ENCODE measurements at regions not wholly inside any gene's neighbourhood (a gene's known extent, or its start where the extent isn't known, plus 50 kb on each side); places are given as distances from the start of the nearest gene placed in this dataset.

DNA sequence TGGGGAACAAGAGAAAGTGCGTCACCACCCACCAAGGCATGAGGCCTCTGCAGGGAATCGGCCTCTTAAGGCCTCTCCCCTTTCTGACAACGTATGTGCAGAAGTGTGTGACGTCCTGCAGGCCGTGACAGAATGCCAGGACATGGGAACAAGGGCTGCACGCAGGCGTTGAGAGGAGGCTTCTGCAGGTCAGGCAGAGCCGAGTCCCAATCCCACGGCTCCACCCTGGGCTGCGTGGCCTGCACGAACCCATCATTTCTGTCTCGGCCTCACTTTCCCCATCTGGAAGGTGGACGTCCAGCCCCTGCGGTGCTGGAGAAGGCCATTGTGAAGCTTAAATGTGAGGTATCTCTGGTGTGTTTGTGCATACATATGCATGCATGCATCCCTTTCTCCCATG, 61.8 kb downstream of the SHANK2 start:
- H2AFZ ChIP-seq (ENCODE audit: low read depth, low read length) = no peak overlapping the region
- no peaks in the 10 kb centered on the region for H3K9me1 ChIP-seq (replicated peaks; ENCODE audit: control insufficient read depth, extremely low read depth, insufficient read depth, low read length)
- H3K36me3 ChIP-seq (ENCODE audit: control insufficient read depth in 2 of 2, extremely low read depth in 1 of 2, insufficient read depth in 2 of 2, low read length in 2 of 2) = no peaks in the 10 kb centered on the region
- H4K20me1 ChIP-seq (replicated peaks; ENCODE audit: control insufficient read depth, extremely low read depth, insufficient read depth, low read length) = no peaks in the 10 kb centered on the region
- H3K79me2 ChIP-seq (ENCODE audit: control insufficient read depth, insufficient read depth, low read length) = no peaks in the 10 kb centered on the region
- FAIRE-seq (no peak), DNase-seq (ENCODE audit: low read depth, low spot score) (no peak)
- H3K27ac ChIP-seq (ENCODE audit: insufficient read depth, low read depth, low read length) = no peak overlapping the region
- TF ChIP-seq FOS (IDR thresholded peaks at IDR 0.05; ENCODE audit: borderline replicate concordance, insufficient read depth, low read length) (no peak), MYC (IDR thresholded peaks at IDR 0.05; ENCODE audit: low read depth, low read length) (no peak), GATA2 (IDR thresholded peaks at IDR 0.05; ENCODE audit: insufficient read depth, insufficient read length, low read depth, low read length) (no peak)
- TF ChIP-seq, protein P1, sequence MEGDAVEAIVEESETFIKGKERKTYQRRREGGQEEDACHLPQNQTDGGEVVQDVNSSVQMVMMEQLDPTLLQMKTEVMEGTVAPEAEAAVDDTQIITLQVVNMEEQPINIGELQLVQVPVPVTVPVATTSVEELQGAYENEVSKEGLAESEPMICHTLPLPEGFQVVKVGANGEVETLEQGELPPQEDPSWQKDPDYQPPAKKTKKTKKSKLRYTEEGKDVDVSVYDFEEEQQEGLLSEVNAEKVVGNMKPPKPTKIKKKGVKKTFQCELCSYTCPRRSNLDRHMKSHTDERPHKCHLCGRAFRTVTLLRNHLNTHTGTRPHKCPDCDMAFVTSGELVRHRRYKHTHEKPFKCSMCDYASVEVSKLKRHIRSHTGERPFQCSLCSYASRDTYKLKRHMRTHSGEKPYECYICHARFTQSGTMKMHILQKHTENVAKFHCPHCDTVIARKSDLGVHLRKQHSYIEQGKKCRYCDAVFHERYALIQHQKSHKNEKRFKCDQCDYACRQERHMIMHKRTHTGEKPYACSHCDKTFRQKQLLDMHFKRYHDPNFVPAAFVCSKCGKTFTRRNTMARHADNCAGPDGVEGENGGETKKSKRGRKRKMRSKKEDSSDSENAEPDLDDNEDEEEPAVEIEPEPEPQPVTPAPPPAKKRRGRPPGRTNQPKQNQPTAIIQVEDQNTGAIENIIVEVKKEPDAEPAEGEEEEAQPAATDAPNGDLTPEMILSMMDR (IDR thresholded peaks at IDR 0.05; ENCODE audit: extremely low read depth in 1 of 2, insufficient read depth in 1 of 2, low read depth in 1 of 2, low read length in 2 of 2) = no peak
- TF ChIP-seq, protein P2, sequence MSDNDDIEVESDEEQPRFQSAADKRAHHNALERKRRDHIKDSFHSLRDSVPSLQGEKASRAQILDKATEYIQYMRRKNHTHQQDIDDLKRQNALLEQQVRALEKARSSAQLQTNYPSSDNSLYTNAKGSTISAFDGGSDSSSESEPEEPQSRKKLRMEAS (IDR thresholded peaks at IDR 0.05; ENCODE audit: insufficient read depth, insufficient read length) = no peak
- no peaks in the 10 kb centered on the region for H3K27me3 ChIP-seq (ENCODE audit: control insufficient read depth in 2 of 2, insufficient read depth in 2 of 2, low read length in 2 of 2)
- H3K9ac ChIP-seq (replicated peaks; ENCODE audit: extremely low read depth, insufficient read depth, low read length) = no peak overlapping the region
- ChIA-PET CTCF (no interaction called here), POLR2A (no interaction called here)
- intact Hi-C loops (cut with micrococcal nuclease) = no loop called here
- H3K4me2 ChIP-seq (ENCODE audit: insufficient read depth, low read length) = no peak overlapping the region
- H3K9me3 ChIP-seq (replicated peaks; ENCODE audit: control insufficient read depth, insufficient read depth, low read length) = peaks cover 10% of the 10 kb centered on the region
- BruUV-seq (replicated peaks) = no TSS peak
- H3K4me1 ChIP-seq (ENCODE audit: control insufficient read depth, extremely low read depth, insufficient read depth, low read length) = no peaks in the 10 kb centered on the region
- H3K4me3 ChIP-seq (replicated peaks in 1 of 3; ENCODE audit: insufficient read depth in 1 of 3, low read depth in 1 of 3, low read length in 3 of 3) = no peak overlapping the region
- dilution Hi-C loops (cut with MboI; ENCODE audit: extremely low pct_ligation_motif_present, low sequenced_read_pairs) = no loop called here

DNA sequence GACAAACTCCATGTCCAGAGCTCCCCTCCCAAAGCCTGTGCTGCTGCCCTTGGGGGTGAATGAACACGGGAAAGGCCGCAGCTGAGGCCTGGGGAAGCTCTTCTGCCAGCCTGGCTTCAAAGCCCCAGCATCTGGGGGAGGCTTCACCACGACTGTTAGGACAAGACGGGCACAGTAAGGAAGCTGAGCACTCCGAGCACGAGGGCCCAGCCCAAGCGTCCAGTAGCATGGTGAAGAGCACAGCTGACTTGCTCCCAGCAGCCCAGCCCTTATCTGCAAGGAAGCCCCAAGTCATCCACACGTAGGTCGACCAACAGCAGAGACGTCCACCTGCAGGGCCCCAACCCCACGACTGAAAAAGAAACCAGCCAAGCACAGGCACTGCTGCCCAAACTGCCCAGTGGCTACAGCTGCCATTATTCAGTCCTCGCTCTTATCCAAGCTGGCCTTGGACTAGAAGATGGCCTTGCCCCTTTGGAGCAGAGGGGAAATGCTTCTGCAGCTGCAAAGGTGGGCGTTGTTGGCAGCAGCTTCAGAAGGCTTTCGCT, 62.5 kb downstream of the SHANK2 start:
- no peak overlapping the region for H3K4me3 ChIP-seq (replicated peaks in 1 of 3; ENCODE audit: insufficient read depth in 1 of 3, low read depth in 1 of 3, low read length in 3 of 3)
- H4K20me1 ChIP-seq (replicated peaks; ENCODE audit: control insufficient read depth, extremely low read depth, insufficient read depth, low read length) = no peaks in the 10 kb centered on the region
- H3K9me3 ChIP-seq (replicated peaks; ENCODE audit: control insufficient read depth, insufficient read depth, low read length) = peaks cover 10% of the 10 kb centered on the region
- DNase-seq (ENCODE audit: low read depth, low spot score) = no peak
- no peaks in the 10 kb centered on the region for H3K9me1 ChIP-seq (replicated peaks; ENCODE audit: control insufficient read depth, extremely low read depth, insufficient read depth, low read length)
- H3K27ac ChIP-seq (ENCODE audit: insufficient read depth, low read depth, low read length) = no peak overlapping the region
- CTCF ChIA-PET = no interaction called here
- FAIRE-seq = no peak
- no peaks in the 10 kb centered on the region for H3K79me2 ChIP-seq (ENCODE audit: control insufficient read depth, insufficient read depth, low read length)
- no peaks in the 10 kb centered on the region for H3K36me3 ChIP-seq (ENCODE audit: control insufficient read depth in 2 of 2, extremely low read depth in 1 of 2, insufficient read depth in 2 of 2, low read length in 2 of 2)
- BruUV-seq (replicated peaks) = no TSS peak
- TF ChIP-seq POLR2AphosphoS5 (IDR thresholded peaks at IDR 0.05; ENCODE audit: insufficient read depth, low read depth, low read length) (no peak), JUN (IDR thresholded peaks at IDR 0.05; ENCODE audit: borderline replicate concordance, insufficient read depth, insufficient read length, low read depth) (no peak), GATA2 (IDR thresholded peaks at IDR 0.05; ENCODE audit: insufficient read depth, insufficient read length, low read depth, low read length) (no peak), POLR2A (IDR thresholded peaks at IDR 0.05; ENCODE audit: low read depth, low read length) (no peak), MYC (IDR thresholded peaks at IDR 0.05; ENCODE audit: low read depth, low read length) (no peak), FOS (IDR thresholded peaks at IDR 0.05; ENCODE audit: borderline replicate concordance, insufficient read depth, low read length) (no peak), EZH2 (IDR thresholded peaks at IDR 0.05; ENCODE audit: borderline replicate concordance, low read depth, low read length, severe bottlenecking) (no peak)
- TF ChIP-seq, protein P1 (IDR thresholded peaks at IDR 0.05; ENCODE audit: extremely low read depth in 1 of 2, insufficient read depth in 1 of 2, low read depth in 1 of 2, low read length in 2 of 2) = no peak
- TF ChIP-seq, protein P2 (IDR thresholded peaks at IDR 0.05; ENCODE audit: insufficient read depth, insufficient read length) = no peak
- dilution Hi-C loops (cut with MboI; ENCODE audit: extremely low pct_ligation_motif_present, low sequenced_read_pairs) = no loop called here
- H3K4me2 ChIP-seq (ENCODE audit: insufficient read depth, low read length) = no peak overlapping the region
- H3K4me1 ChIP-seq (ENCODE audit: control insufficient read depth, extremely low read depth, insufficient read depth, low read length) = no peaks in the 10 kb centered on the region
- H2AFZ ChIP-seq (ENCODE audit: low read depth, low read length) = no peak overlapping the region
- no peak overlapping the region for H3K9ac ChIP-seq (replicated peaks; ENCODE audit: extremely low read depth, insufficient read depth, low read length)
- intact Hi-C loops (cut with micrococcal nuclease) = no loop called here
- POLR2A ChIA-PET = no interaction called here
- no peaks in the 10 kb centered on the region for H3K27me3 ChIP-seq (ENCODE audit: control insufficient read depth in 2 of 2, insufficient read depth in 2 of 2, low read length in 2 of 2)

Measured in endothelial cell of umbilical vein (primary cell).